Endothelial cell of umbilical vein (primary cell): ENCODE measurements at regions not wholly inside any gene's neighbourhood (a gene's known extent, or its start where the extent isn't known, plus 50 kb on each side); places are given as distances from the start of the nearest gene placed in this dataset.

ENCODE experiments used
- GATA2 ChIP-seq: IDR thresholded peaks from 2 replicates; pipeline ENCODE4 v1.7.0; 2011; ENCODE audit warnings: low read depth, mild to moderate bottlenecking, moderate library complexity, mixed read lengths, low read length; ENCODE audit not compliant: insufficient read length, insufficient read depth
- JUN ChIP-seq: IDR thresholded peaks from 2 replicates; pipeline ENCODE4 v1.6.1; 2011; ENCODE audit warnings: borderline replicate concordance, low read depth; ENCODE audit not compliant: insufficient read length, insufficient read depth
- POLR2A ChIP-seq: IDR thresholded peaks from 2 replicates; pipeline ENCODE4 v1.6.1; 2012; ENCODE audit warnings: low read depth, mild to moderate bottlenecking, control low read depth, low read length
- POLR2AphosphoS5 ChIP-seq: IDR thresholded peaks from 2 replicates; pipeline ENCODE4 v1.6.1; 2012; ENCODE audit warnings: low read depth, mild to moderate bottlenecking, control low read depth, low read length, moderate library complexity; ENCODE audit not compliant: insufficient read depth
- TF ChIP-seq, protein P1 (sequence below), 2 donors: IDR thresholded peaks; 1 replicate in 1 of 2; 2 replicates in 1 of 2; pipeline ENCODE4 v1.5.1; 2011; ENCODE audit warnings: low read length in 2 of 2, mild to moderate bottlenecking in 2 of 2, moderate library complexity in 2 of 2, control low read depth in 1 of 2, inconsistent platforms in 1 of 2, low read depth in 1 of 2; ENCODE audit not compliant: insufficient read depth in 1 of 2; ENCODE audit errors: extremely low read depth in 1 of 2

DNA sequence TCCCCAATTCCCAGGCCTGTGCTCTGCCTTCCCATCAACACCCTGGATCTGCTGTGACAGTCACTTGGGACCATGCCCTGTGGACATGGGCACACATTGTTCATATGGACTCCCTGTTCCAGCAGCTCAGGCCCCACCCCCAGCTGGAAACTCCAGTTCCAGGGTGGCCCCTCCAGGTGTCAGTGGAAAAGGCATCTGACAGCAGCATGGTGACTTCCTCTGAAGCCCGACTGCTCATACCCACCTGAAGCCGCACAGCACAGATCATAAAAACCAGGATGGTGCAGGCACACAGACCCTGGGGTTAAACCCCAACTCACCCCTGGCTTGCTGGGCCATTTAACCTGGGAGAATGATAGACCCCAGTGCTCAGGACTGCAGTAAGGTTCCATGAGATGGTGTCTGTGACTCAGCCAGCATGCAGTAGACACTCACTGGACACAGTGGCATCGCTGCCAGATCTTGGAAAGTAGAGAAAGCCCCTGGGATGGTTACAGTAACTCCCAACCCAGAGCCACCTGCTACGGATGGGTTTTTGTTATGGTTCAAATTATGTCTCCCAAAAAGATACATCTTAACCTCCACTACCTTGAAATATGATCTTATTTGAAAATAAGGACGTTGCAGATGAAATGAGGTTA, 72.6 kb upstream of the NANOS1 start:
- no peak for TF ChIP-seq POLR2AphosphoS5
- TF ChIP-seq, protein P1, sequence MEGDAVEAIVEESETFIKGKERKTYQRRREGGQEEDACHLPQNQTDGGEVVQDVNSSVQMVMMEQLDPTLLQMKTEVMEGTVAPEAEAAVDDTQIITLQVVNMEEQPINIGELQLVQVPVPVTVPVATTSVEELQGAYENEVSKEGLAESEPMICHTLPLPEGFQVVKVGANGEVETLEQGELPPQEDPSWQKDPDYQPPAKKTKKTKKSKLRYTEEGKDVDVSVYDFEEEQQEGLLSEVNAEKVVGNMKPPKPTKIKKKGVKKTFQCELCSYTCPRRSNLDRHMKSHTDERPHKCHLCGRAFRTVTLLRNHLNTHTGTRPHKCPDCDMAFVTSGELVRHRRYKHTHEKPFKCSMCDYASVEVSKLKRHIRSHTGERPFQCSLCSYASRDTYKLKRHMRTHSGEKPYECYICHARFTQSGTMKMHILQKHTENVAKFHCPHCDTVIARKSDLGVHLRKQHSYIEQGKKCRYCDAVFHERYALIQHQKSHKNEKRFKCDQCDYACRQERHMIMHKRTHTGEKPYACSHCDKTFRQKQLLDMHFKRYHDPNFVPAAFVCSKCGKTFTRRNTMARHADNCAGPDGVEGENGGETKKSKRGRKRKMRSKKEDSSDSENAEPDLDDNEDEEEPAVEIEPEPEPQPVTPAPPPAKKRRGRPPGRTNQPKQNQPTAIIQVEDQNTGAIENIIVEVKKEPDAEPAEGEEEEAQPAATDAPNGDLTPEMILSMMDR (IDR thresholded peaks at IDR 0.05; ENCODE audit: extremely low read depth in 1 of 2, insufficient read depth in 1 of 2, low read depth in 1 of 2, low read length in 2 of 2) = no peak
- TF ChIP-seq JUN = no peak
- TF ChIP-seq POLR2A = no peak
- TF ChIP-seq GATA2 = no peak
